Naive thymus-derived CD4-positive, alpha-beta T cell (primary cell): ENCODE measurements at regions not wholly inside any gene's neighbourhood (a gene's known extent, or its start where the extent isn't known, plus 50 kb on each side); places are given as distances from the start of the nearest gene placed in this dataset.

Source experiments
- ATAC-seq: fragments of 150-1000 bp; cut with Tn5 transposase; 2 replicates; pipeline ENCODE4 v1.10.0; 2021; ENCODE audit warnings: mild to moderate bottlenecking, moderate library complexity
- CTCF ChIA-PET: fragments of 350-600 bp; sonication (Branson Sonifier 250); formaldehyde crosslinking; loops from one replicate; lab custom pipeline; 2021; ENCODE audit warnings: antibody characterized with exemption; lab: Charles Lee
- POLR2A ChIA-PET: fragments of 350-600 bp; sonication (Branson Sonifier 250); formaldehyde crosslinking; loops from one replicate; lab custom pipeline; 2021; ENCODE audit warnings: antibody characterized with exemption, inconsistent platforms; lab: Charles Lee
- DNase-seq, 9 donors: peaks; one replicate each; pipeline versions ENCODE4 v3.0.0 to v3.0.0-alpha.2; 2020 to 2022; ENCODE audit warnings: mixed read lengths in 1 of 9
- H3K27ac ChIP-seq: one replicate; pipeline ENCODE4 v1.7.0; 2013; ENCODE audit warnings: mild to moderate bottlenecking, low read depth, low read length, moderate library complexity
- H3K27me3 ChIP-seq, 2 donors: one replicate each; pipeline ENCODE4 v1.7.0; 2013; ENCODE audit warnings: low read length in 2 of 2, mild to moderate bottlenecking in 2 of 2, moderate library complexity in 2 of 2; ENCODE audit not compliant: control insufficient read depth in 2 of 2, insufficient read depth in 2 of 2
- H3K36me3 ChIP-seq, 3 experiments: 1 replicate in 2 of 3; 2 replicates in 1 of 3; pipeline ENCODE4 v1.7.0; 2013; ENCODE audit warnings: low read length in 3 of 3, mild to moderate bottlenecking in 3 of 3, moderate library complexity in 1 of 3; ENCODE audit not compliant: insufficient read depth in 3 of 3, control insufficient read depth in 2 of 3
- H3K4me1 ChIP-seq, 2 donors: one replicate each; pipeline ENCODE4 v1.7.0; 2013; ENCODE audit warnings: low read length in 2 of 2, mild to moderate bottlenecking in 2 of 2, moderate library complexity in 1 of 2; ENCODE audit not compliant: control insufficient read depth in 2 of 2, insufficient read depth in 2 of 2
- H3K4me3 ChIP-seq: 2 replicates; pipeline ENCODE4 v1.7.0; 2013; ENCODE audit warnings: mild to moderate bottlenecking, low read length
- H3K9me3 ChIP-seq, 3 experiments: 1 replicate in 2 of 3; 2 replicates in 1 of 3; pipeline ENCODE4 v1.7.0; 2013; ENCODE audit warnings: low read length in 3 of 3; ENCODE audit not compliant: control insufficient read depth in 2 of 3
- H3K27ac Mint-ChIP-seq, 9 donors: one replicate each; pipeline ENCODE4 v1.8.0; 2020 to 2022; ENCODE audit warnings: mixed read lengths in 9 of 9, mild to moderate bottlenecking in 8 of 9, moderate library complexity in 5 of 9, inconsistent platforms in 2 of 9
- H3K27me3 Mint-ChIP-seq, 5 donors: one replicate each; pipeline ENCODE4 v1.8.0; 2021 to 2022; ENCODE audit warnings: mixed read lengths in 5 of 5, mild to moderate bottlenecking in 1 of 5
- H3K36me3 Mint-ChIP-seq, 5 donors: one replicate each; pipeline ENCODE4 v1.8.0; 2020 to 2022; ENCODE audit warnings: mixed read lengths in 5 of 5, mild to moderate bottlenecking in 3 of 5, inconsistent platforms in 1 of 5
- H3K4me1 Mint-ChIP-seq, 7 donors: one replicate each; pipeline ENCODE4 v1.8.0; 2020 to 2022; ENCODE audit warnings: mixed read lengths in 7 of 7, mild to moderate bottlenecking in 3 of 7, inconsistent platforms in 1 of 7
- H3K4me3 Mint-ChIP-seq, 10 donors: one replicate each; pipeline ENCODE4 v1.8.0; 2020 to 2022; ENCODE audit warnings: mild to moderate bottlenecking in 10 of 10, mixed read lengths in 10 of 10, moderate library complexity in 6 of 10, inconsistent platforms in 2 of 10
- H3K9me3 Mint-ChIP-seq, 11 donors: one replicate each; pipeline ENCODE4 v1.8.0; 2020 to 2022; ENCODE audit warnings: mixed read lengths in 11 of 11, mild to moderate bottlenecking in 4 of 11, inconsistent platforms in 1 of 11, moderate library complexity in 1 of 11
- intact Hi-C, 2 donors: fragments of 100-400 bp; cut with micrococcal nuclease; formaldehyde crosslinking; loops; one replicate each; pipeline ENCODE4 v1.15.1; 2023

DNA sequence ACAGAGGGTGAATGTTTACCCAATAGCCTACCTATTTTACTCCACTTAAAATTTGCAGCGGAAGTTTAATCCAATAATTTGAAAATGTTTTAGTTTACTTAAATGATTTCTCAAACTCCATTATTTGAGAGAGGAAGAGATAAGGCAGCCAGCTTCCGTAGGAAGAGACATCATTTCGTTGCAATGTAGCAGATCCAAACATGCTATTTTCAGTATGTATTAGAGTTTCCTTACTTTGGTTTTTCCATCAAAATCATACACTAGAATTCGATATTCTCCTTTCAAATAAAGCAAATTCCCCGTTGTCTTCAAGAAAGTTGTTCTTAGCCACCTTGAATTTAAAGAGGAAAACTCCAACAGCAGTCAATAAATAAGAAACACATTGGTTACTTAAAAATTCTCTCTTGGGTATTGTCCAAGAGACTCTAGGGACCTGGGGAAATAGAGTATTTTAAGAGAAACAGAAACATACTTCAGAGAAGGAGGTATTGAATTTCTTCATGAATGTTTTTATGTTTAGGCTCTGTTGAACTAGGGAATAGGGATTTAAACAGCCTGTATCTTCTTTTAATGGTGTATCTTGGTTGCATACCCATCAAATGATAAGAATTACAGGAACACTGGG is 324.5 kb upstream of the GBE1 start:
- H3K4me1 ChIP-seq: no peaks in the 10 kb centered on the region

GRCh38 chr3:82085356-82085755 is 323.9 kb upstream of the GBE1 start:
- Mint-ChIP-seq H3K4me3 (no peak overlapping the region), H3K27me3 (peaks cover 0 to 3% (median 0%) of the 10 kb centered on the region in 5 donors), H3K36me3 (no peaks in the 10 kb centered on the region), H3K27ac (no peak overlapping the region), H3K4me1 (no peaks in the 10 kb centered on the region), H3K9me3 (peaks cover 0 to 3% (median 0%) of the 10 kb centered on the region in 11 donors)
- no peaks in the 10 kb centered on the region for H3K9me3 ChIP-seq
- ATAC-seq: no peak
- intact Hi-C loops: no loop called here
- H3K27ac ChIP-seq: no peak overlapping the region
- H3K4me1 ChIP-seq: no peaks in the 10 kb centered on the region
- POLR2A ChIA-PET: no interaction called here
- DNase-seq: no peak
- H3K4me3 ChIP-seq: no peak overlapping the region
- CTCF ChIA-PET: no interaction called here
- no peaks in the 10 kb centered on the region for H3K27me3 ChIP-seq
- H3K36me3 ChIP-seq: no peaks in the 10 kb centered on the region

More for the DNA sequence above, 324.5 kb upstream of the GBE1 start:
- no peak for ATAC-seq
- ChIA-PET CTCF (no interaction called here), POLR2A (no interaction called here)
- no peaks in the 10 kb centered on the region for H3K27me3 ChIP-seq
- no peaks in the 10 kb centered on the region for H3K36me3 ChIP-seq
- Mint-ChIP-seq H3K4me3 (no peak overlapping the region), H3K4me1 (no peaks in the 10 kb centered on the region), H3K27me3 (peaks cover 0 to under 1% (median 0%) of the 10 kb centered on the region in 5 donors), H3K9me3 (peaks cover 0 to 3% (median 0%) of the 10 kb centered on the region in 11 donors), H3K36me3 (no peaks in the 10 kb centered on the region), H3K27ac (no peak overlapping the region)
- no peaks in the 10 kb centered on the region for H3K9me3 ChIP-seq
- DNase-seq: no peak
- intact Hi-C loops: no loop called here
- no peak overlapping the region for H3K27ac ChIP-seq
- H3K4me3 ChIP-seq: no peak overlapping the region

GRCh38 chr3:82084824-82085223 is 323.4 kb upstream of the GBE1 start:
- Histone ChIP-seq H3K4me3 (no peak overlapping the region), H3K4me1 (no peaks in the 10 kb centered on the region), H3K9me3 (no peaks in the 10 kb centered on the region), H3K27ac (no peak overlapping the region), H3K36me3 (no peaks in the 10 kb centered on the region), H3K27me3 (no peaks in the 10 kb centered on the region)
- Mint-ChIP-seq H3K27ac (no peak overlapping the region), H3K4me1 (no peaks in the 10 kb centered on the region), H3K4me3 (no peak overlapping the region), H3K27me3 (peaks cover 0 to 3% (median 0%) of the 10 kb centered on the region in 5 donors), H3K36me3 (no peaks in the 10 kb centered on the region), H3K9me3 (peaks cover 0 to 3% (median 0%) of the 10 kb centered on the region in 11 donors)
- POLR2A ChIA-PET: no interaction called here
- ATAC-seq: no peak
- intact Hi-C loops: no loop called here
- CTCF ChIA-PET: no interaction called here
- DNase-seq: no peak

DNA sequence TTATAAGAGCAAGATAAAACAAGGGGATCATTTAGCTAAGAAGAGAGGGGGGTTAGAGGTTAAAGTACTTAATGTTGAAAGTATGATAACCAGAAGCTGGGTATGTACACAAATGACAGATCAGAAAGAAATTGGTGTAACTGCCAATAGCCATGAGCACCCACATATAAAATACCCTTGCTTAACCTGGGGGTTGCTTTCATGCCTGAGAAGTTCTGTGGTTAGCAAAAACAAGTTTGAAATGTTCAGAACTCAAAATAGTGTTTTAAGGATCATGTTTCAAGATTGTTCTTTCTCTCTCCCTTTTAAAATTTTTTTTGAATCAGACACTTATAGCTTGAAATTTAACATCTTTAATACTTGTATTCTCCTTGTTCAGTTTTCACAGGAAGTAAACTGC is 321.4 kb upstream of the GBE1 start:
- Mint-ChIP-seq H3K27ac (no peak overlapping the region), H3K27me3 (peaks cover 0 to 3% (median 0%) of the 10 kb centered on the region in 5 donors), H3K9me3 (peaks cover 0 to 2% (median 0%) of the 10 kb centered on the region in 11 donors), H3K4me3 (no peak overlapping the region), H3K4me1 (no peaks in the 10 kb centered on the region), H3K36me3 (no peaks in the 10 kb centered on the region)
- no peaks in the 10 kb centered on the region for H3K27me3 ChIP-seq
- ChIA-PET CTCF (no interaction called here), POLR2A (no interaction called here)
- ATAC-seq (no peak), DNase-seq (no peak)
- no peaks in the 10 kb centered on the region for H3K36me3 ChIP-seq
- no peaks in the 10 kb centered on the region for H3K9me3 ChIP-seq
- H3K4me3 ChIP-seq: no peak overlapping the region
- H3K4me1 ChIP-seq: no peaks in the 10 kb centered on the region
- no peak overlapping the region for H3K27ac ChIP-seq
- intact Hi-C loops: no loop called here

DNA sequence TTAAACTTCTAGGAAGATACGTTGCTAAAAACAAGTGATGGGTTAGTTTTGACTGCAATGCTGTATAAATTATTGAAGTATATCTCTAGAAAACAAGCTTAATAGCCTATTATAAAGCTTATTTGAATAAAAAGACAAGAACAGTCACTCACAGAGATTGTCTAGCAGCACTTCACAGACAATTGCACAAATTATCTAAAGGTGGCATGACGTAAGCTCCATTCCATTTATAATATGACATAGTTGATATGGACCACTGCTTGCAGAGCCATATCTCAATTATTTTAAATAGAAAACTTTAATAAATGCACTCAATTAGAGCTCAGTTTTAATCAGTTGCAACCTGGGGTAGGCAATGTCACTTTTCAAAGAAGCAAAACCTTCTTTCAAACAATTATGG is 319.9 kb upstream of the GBE1 start:
- Histone ChIP-seq H3K27ac (no peak overlapping the region), H3K36me3 (no peaks in the 10 kb centered on the region), H3K4me1 (no peaks in the 10 kb centered on the region), H3K27me3 (no peaks in the 10 kb centered on the region), H3K9me3 (no peaks in the 10 kb centered on the region), H3K4me3 (no peak overlapping the region)
- Mint-ChIP-seq H3K4me3 (no peak overlapping the region), H3K27me3 (peaks cover 0 to 3% (median 0%) of the 10 kb centered on the region in 5 donors), H3K27ac (no peak overlapping the region), H3K36me3 (no peaks in the 10 kb centered on the region), H3K4me1 (no peaks in the 10 kb centered on the region), H3K9me3 (no peaks in the 10 kb centered on the region)
- CTCF ChIA-PET: no interaction called here
- no peak for DNase-seq
- POLR2A ChIA-PET: no interaction called here
- ATAC-seq: no peak
- intact Hi-C loops: no loop called here

DNA sequence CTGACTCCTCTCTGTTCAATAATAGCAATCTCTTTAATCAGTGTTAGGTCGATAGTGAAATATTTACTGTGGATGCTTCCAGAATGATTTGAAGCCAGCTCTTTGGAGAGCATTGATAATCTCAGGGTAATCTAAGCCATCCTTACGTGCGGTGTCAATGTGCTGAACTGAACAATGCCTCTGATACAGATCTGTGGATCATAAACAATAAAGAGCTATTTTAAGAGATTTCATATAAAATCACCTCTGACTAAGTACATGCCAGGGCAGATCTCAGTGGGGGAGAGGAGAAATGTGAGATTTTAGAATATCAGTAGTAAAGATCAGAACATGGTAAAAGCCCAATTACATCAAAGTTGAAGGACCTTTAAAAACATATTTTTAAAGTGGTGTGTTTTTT is 319.3 kb upstream of the GBE1 start:
- H3K4me1 Mint-ChIP-seq: no peaks in the 10 kb centered on the region
- Histone ChIP-seq H3K9me3 (no peaks in the 10 kb centered on the region), H3K4me3 (no peak overlapping the region), H3K27ac (no peak overlapping the region), H3K4me1 (no peaks in the 10 kb centered on the region), H3K27me3 (no peaks in the 10 kb centered on the region), H3K36me3 (no peaks in the 10 kb centered on the region)
- H3K27me3 Mint-ChIP-seq: peaks cover 0 to 3% (median 0%) of the 10 kb centered on the region in 5 donors
- no peak overlapping the region for H3K4me3 Mint-ChIP-seq
- intact Hi-C loops: no loop called here
- no peak overlapping the region for H3K27ac Mint-ChIP-seq
- no peaks in the 10 kb centered on the region for H3K36me3 Mint-ChIP-seq
- ChIA-PET POLR2A (no interaction called here), CTCF (no interaction called here)
- H3K9me3 Mint-ChIP-seq: no peaks in the 10 kb centered on the region
- DNase-seq: no peak
- ATAC-seq: no peak

DNA sequence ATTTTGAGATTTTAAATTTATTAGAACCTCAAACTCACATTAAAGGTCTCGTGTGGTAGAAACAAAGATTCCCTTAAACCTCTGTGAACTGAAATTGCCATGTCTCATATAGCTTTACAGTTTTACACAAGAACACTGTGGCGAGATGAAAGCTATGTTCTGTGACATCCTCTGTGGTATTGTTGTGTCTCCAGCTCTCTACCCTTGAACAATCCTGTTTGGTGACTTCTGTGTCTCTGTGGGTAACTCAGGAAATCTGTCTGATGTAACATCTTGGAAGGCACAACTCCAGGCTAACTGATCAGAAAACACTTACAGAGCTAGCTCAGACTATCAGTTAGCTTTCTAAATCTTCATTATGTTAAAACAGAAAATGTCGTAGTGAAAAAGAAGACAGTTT is 318.8 kb upstream of the GBE1 start:
- Histone ChIP-seq H3K4me1 (no peaks in the 10 kb centered on the region), H3K36me3 (no peaks in the 10 kb centered on the region), H3K27me3 (no peaks in the 10 kb centered on the region), H3K27ac (no peak overlapping the region), H3K4me3 (no peak overlapping the region), H3K9me3 (no peaks in the 10 kb centered on the region)
- Mint-ChIP-seq H3K4me1 (no peaks in the 10 kb centered on the region), H3K9me3 (no peaks in the 10 kb centered on the region), H3K36me3 (no peaks in the 10 kb centered on the region), H3K27ac (no peak overlapping the region), H3K4me3 (no peak overlapping the region), H3K27me3 (peaks cover 0 to 3% (median 0%) of the 10 kb centered on the region in 5 donors)
- ChIA-PET POLR2A (no interaction called here), CTCF (no interaction called here)
- intact Hi-C loops: no loop called here
- ATAC-seq (no peak), DNase-seq (no peak)
